Activated T-cell treated with anti-CD3 and anti-CD28 coated beads, Interleukin-2, amount 50 U/mL, for 1 hour (primary cell): ENCODE measurements at regions not wholly inside any gene's neighbourhood (a gene's known extent, or its start where the extent isn't known, plus 50 kb on each side); places are given as distances from the start of the nearest gene placed in this dataset.
"Not testable (repeated sequence)": the region's sequence is repeated elsewhere in the genome, so short reads cannot be mapped to it uniquely, and the experiment has no call there.

Experiments used
- DNase-seq: peaks from one replicate; pipeline ENCODE4 v3.0.0-alpha.2; 2020

- DNase-seq: no peak
Measured at GRCh38 chr2:60356346-60356745, 197.1 kb downstream of the BCL11A start.

GRCh38 chr2:60355849-60356261 is 197.6 kb downstream of the BCL11A start:
- no peak for DNase-seq

- no peak for DNase-seq
Measured at GRCh38 chr2:60354713-60355112, 198.7 kb downstream of the BCL11A start.

- no peak for DNase-seq
Measured at GRCh38 chr2:60353863-60354262, 199.6 kb downstream of the BCL11A start.

DNA sequence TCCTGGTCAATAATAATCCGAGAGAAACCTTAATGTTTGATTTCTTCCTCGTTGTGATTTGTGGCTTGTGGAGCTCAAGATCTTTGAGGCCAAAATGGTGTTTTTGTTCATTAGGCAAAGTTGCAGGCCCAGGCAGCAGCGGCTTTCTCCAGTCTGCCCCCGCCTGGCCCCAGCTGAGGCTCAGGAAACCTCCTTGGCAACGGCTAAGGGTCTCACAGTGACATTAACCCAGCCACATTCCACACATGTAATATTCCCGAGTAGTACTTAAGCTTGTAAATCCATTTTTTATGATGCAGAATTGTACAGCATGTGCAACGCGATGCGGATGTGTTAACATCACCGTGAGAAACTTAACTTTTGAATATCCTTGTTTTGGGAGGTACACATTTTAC is 200.1 kb downstream of the BCL11A start:
- DNase-seq: no peak

DNA sequence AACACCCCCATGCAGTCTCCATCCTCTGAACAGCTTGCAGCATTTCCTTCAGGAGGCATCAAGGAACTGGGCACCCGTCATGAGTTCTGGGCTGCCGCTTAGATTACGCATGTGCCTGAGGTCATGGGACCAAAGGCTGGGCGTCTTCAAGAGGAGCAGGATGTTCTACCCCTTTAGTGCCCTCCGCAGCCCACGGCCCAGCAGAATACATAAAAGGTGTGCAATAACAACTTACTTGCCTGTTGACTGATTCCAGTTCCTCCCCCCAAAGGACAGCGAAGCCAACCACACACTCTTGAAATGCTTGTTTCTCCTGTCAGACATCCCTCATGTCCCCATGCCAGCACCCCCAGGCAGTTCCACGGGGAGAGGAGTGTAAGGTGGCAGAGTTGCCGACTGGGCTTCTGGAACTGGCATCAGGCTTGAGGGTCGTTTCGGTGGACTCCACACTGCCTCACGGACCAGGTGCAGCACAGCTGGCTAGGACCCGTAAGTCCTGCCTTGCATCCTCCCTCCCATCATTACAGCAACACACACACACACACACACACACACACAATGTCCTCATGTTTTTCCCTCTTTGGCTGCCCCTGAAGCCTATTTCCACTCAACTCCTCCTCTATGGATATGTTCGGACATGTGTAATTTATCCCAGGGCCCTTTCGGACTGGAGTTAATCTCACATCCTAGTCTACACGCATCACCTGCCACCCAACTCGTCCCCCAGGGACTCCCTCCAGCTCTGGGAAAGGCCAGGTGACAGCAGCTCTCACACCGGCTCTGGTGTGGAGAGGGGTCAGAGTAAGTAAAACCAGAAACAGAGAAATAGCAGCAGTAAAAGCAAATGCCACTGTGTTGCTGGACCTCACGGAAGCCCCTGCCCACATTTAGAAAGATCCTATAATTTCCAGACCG is 200.7 kb downstream of the BCL11A start:
- DNase-seq: no peak

DNA sequence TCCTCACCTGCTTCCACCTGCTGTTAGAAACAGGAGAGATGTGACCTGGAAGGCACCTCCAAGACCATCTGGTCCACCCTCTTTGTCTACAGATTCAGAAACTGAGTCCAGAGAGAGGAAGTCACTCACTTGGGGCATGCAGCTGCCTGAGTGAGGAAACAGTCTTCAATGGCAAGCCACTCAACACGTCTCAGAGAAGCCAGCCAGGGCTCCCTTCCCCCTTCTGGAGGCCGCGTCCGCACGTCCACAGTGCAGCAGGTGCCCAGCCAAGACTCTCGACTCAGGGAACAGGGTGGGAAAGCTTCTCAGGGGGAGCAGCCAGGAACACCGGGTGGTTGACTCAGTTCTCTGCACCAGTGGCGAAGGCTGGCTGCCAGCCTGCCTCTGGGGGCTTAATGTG is 201.7 kb downstream of the BCL11A start:
- no peak for DNase-seq

GRCh38 chr2:60351321-60351720 is 202.1 kb downstream of the BCL11A start:
- no peak for DNase-seq

DNA sequence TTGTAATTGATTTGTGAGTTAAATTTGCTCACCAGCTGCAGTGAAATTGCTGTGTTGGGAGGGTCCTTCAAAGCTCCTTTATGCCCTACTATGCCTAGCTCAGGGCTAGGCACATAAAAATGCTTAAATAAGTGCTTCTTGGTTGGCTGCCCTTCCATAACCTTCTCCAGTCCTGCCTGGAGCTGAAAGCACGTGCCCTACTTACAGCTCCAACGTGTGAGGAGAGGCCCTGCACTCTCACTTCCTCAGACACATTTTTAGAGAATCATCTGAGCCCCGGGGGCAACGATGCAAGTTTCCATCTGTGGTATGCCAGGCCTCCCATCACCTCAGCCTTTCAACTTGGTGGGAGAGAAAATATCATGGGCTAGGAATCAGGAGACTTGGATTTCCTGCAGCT is 202.7 kb downstream of the BCL11A start:
- DNase-seq: no peak

GRCh38 chr2:60347781-60348180 is 205.7 kb downstream of the BCL11A start:
- DNase-seq: no peak

DNA sequence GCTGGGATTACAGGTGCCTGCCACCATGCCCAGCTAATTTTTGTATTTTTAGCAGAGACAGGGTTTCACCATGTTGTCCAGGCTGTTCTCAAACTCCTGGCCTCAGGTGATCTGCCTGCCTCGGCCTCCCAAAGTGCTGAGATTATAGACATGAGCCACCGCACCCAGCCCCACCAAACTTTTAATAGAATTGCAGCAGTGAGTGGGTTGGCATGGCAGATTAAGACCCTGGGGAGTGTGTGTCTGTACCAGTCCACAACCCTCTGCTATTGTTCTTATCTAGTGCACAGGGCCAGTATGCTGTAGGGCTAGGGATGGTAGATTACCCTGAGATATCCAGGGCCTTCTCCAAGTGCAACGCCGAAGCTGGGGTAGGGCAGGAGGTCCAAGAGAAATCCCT is 211.0 kb downstream of the BCL11A start:
- not testable (repeated sequence) for DNase-seq

- DNase-seq: no peak
Measured at GRCh38 chr2:60341151-60341550, 212.3 kb downstream of the BCL11A start.

GRCh38 chr2:60339286-60339685 is 214.2 kb downstream of the BCL11A start:
- no peak for DNase-seq

DNA sequence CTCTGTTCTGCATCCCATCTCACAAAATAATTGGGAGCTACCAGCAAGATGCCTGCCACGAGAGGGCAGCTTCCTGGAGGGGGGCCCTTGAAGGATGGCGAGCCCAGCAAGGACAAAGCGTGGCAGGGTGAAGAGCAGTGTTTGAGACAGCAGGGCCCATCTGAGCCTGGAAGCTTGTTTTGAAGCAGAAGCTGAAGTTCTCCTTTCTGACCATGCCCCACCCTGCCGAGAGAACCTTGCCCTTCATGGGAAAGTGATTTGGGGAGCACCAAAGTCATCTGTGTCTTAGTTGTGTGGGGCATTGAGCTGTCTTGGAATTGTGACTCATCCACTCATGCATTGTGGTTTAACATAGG is 216.3 kb downstream of the BCL11A start:
- no peak for DNase-seq

DNA sequence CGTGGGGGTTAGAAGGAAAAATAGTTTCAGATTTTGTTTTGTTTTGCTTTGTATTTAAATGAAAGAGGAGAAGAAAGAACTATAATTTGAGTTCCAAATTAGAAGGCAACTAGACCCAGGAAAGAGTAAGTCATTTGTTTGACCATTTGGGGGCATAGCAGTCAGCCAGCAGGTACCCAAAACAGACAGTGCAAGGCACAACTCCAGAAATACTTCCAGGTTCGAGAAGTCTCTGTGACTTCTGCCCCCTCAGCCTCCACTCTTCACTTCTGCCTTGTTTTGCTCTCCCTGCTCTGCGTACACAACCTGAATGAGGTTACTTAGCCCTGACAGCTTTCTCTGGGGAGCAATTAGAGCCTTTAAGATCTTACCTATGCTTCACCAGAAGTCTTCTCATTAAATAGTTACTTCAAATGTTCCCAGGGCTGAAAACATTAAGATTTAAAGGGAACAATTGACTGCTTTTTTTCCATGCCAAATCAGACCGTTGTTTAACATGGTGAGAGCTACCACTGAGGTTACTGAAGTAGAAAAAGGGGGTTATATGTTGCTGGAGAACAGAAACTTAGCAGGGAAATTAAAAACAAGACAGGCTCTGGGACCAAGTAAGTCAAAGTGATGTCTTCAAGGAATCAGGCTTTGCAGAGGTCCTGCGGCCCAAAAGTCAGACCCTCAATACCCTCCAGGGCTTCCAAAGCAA is 216.9 kb downstream of the BCL11A start:
- DNase-seq: no peak

DNA sequence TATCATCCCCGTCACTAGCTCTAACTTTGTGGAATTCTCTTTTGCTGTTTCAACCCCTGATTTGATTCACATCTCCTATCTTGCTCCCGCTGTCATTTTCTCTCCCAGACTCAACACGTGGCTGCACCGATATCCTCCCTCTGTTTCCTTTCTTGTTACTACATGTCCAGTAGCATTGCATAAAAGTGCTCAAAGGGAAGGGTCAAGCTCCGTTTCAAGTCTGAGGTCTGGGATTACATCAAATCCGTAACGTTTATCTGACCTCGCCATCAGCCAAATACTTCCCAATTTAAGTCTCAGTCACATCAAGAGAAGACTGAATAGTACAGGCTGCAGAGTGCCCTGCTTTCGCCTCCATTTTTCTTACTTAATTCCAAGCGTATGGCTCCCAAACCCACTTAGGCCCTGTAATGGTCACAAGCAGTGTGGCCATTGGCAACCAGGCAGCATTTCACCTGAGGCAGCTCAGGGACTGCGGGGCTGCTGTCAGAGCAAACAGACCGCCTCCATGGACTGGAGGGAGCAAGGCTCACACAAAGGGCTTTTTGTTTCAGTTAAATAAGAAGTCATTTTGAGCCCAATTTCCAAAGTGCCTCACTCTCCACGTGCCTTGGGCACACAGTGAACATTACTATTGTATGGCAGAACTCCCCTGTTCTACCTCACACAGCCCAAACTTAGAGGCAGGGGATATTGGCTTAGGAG is 217.8 kb downstream of the BCL11A start:
- DNase-seq: no peak

GRCh38 chr2:60334610-60335009 is 218.8 kb downstream of the BCL11A start:
- DNase-seq: no peak

DNA sequence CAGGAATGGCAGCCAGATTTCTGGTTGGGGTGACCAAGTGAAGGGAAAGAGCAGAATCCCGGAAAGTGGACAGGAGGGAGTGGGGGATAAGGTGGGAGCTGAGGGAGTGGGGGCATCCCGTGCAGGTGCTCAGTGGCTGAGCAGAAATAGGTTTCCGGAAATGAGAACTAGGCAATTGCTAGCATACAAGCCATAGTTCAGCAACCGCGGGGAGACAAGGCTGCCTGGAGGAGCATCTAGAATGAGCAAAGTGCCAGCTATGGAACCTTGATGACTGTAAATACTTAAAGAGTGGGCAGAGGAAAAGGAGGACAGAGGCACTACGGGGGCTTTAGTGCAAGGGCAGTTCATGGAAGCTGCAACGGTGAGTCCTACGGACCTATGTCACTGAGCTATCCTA is 220.2 kb downstream of the BCL11A start:
- DNase-seq: no peak

- DNase-seq: no peak
Measured at GRCh38 chr2:60331115-60331809, 222.2 kb downstream of the BCL11A start.

DNA sequence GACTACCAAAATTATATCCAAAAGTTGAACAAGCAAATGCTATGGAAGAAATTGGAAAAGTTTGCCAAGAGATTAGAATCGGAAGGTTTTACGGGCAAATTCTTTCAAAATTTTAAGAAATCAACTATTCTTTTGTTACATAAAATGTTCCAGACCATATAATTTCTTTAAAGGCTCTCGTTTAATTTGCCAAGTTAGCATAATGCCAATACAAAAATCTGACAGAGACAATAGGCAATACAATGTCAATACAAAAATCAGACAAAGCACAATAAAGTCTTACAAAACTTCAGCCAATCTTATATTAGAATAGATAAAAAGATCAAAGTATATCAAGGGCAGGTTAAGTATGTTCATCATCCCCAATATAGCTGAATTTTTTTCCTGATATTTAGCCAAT is 224.2 kb downstream of the BCL11A start:
- no peak for DNase-seq

GRCh38 chr2:60324536-60324935 is 228.9 kb downstream of the BCL11A start:
- DNase-seq: no peak

- no peak for DNase-seq
Measured at GRCh38 chr2:60321816-60322215, 231.6 kb downstream of the BCL11A start.

DNA sequence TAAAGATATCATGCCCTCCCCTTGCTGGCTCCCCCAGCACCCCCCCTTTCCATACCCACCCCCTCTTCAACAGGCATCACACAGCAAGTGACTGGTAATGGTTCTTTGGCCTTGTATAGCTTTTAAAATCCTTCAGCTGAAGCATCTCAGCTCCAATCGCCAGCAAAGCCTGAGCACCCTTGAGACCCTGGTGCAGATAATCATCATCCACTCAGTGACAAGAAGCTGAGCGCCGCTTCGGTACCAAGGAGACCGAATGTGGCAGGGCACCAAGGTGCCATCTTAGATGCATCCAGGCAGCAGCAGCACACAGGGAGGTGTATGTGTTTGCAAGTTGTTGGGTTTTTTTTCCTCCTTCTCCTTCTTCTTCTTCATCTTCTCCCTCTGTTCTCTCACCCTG is 232.7 kb downstream of the BCL11A start:
- DNase-seq: no peak
